ENCODE measurements at regions not wholly inside any gene's neighbourhood (a gene's known extent, or its start where the extent isn't known, plus 50 kb on each side); places are given as distances from the start of the nearest gene placed in this dataset.

GRCh38 chr20:62549029-62549428 is 73.2 kb upstream of the GATA5 start:
- TF ChIP-seq CTCF (IDR thresholded peaks at IDR 0.05) (no peak), POLR2A (IDR thresholded peaks at IDR 0.05) (no peak)

All from lower leg skin (tissue), 3 donors.